ENCODE measurements at regions not wholly inside any gene's neighbourhood (a gene's known extent, or its start where the extent isn't known, plus 50 kb on each side); places are given as distances from the start of the nearest gene placed in this dataset.
"Not testable (repeated sequence)": the region's sequence is repeated elsewhere in the genome, so short reads cannot be mapped to it uniquely, and the experiment has no call there.

DNA sequence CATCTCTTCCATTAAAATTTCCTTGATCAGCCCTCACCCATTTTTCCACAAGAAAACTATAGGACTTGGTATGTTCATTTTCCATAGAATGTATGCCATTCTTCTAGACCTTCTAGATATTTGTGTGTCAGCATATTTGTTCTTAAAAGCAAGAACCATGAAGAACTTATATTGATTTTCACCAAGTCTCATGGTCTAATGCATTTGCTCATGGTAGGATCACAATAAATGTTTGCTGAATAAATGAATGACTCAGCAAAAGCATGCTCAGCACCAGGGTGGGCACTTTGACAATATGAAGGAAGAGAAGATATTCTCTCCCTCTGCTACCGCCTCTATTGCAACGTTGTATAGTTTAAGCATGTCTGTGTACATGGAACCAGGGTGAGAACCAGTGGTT, 805.5 kb upstream of the SLC35B3 start:
- DNase-seq (ENCODE audit: low spot score) = no peak
- in situ Hi-C loops (cut with HindIII; ENCODE audit: low sequenced_read_pairs) = no loop called here

DNA sequence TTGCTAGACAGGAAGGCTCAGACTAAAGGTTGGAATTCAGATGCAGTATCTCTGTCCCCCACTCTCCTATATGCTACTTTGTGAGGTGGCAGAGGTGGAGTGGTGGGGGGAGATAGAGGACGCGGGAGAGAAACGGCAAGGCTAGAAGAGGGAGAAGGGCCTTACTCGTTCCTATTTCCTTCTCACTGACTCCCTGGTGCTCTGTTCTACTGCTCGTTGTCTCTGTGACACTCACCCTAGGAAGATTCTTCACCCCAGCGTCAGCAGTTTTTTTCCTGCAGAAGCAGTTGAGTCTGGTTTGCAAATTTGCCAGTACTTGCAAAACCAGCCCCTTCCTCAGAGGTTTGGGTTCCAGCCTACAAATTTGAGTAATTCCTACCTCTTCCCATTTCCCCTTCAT, 801.1 kb upstream of the SLC35B3 start:
- in situ Hi-C loops (cut with HindIII; ENCODE audit: low sequenced_read_pairs) = no loop called here

DNA sequence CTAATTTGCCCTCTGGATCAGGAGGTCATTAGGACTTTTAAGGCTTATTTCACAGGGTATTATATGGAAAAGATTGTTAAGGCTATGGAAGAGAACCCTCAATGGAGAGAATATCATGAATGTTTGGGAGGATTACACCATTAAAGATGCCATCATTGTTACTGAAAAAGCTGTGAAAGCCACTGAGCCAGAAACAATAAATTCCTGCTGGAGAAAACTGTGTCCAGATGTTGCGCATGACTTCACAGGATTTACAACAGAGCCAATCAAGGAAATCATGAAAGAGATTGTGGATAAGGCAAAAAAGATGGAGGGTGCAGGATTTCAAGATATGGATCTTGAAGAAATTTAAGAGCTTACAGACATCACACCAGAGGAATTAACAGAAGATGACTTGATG, 798.3 kb upstream of the SLC35B3 start:
- in situ Hi-C loops (cut with HindIII; ENCODE audit: low sequenced_read_pairs) = no loop called here
- DNase-seq (ENCODE audit: low spot score) = no peak

More for the DNA sequence above, 801.1 kb upstream of the SLC35B3 start:
- DNase-seq (ENCODE audit: low spot score) = no peak

DNA sequence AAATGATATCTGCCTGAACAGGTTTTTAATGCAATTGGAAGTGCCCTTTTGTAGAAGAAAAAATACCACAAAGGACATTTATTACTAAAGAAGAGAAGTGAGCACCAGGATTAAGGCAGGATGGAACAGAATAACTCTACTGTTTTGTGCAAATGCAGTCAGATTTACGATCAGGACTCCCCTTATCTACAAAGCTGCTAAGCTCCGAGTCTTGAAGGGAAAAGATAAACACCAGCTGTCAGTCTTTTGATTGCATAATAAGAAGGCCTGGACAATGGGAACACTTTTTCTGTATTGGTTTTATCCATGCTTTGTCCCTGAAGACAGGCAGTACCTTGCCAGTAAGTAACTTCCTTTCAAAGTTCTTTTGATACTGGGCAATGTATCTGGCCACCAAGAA, 797.9 kb upstream of the SLC35B3 start:
- no peak for DNase-seq (ENCODE audit: low spot score)
- in situ Hi-C loops (cut with HindIII; ENCODE audit: low sequenced_read_pairs) = no loop called here

DNA sequence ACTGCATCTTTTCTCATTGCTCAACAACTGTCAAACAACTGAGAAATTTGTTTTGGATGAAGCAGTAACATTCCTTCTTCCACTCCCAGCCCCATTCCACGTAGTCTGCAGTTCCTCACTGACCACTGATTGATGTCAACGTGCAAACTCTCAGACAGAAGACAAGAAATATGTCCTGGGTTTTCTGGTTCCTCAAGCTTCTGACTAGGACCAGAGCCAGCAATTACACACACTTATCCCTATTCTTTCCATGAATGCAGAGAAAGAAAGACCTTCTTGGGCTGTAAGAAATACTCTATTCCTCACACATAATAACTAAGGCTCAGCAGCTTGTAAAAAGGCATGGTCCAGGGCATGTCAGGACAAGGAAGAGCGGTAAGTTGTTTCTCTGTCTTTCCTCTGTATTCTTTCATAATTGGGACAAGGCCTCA, 790.1 kb upstream of the SLC35B3 start:
- in situ Hi-C loops (cut with HindIII; ENCODE audit: low sequenced_read_pairs) = no loop called here
- no peak for DNase-seq (ENCODE audit: low spot score)

DNA sequence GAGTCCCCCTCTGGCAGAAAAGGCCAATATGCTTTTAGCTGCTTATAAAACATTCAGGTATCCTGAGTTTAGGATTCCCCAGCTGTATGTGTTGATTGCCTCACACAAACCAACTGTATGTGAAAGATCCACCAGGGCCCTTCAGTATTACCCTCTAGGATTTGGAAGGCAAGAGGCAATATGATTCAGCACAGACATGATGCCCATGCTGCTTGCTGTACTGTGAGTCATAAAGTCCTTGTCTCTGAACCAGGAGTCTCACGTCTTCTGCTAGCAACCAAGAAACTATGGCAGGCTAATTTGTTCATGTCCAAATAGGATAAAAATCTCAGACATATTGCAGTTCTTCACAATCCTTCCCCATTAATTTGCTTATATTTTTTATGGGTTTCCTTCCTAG, 789.2 kb upstream of the SLC35B3 start:
- in situ Hi-C loops (cut with HindIII; ENCODE audit: low sequenced_read_pairs) = no loop called here

DNA sequence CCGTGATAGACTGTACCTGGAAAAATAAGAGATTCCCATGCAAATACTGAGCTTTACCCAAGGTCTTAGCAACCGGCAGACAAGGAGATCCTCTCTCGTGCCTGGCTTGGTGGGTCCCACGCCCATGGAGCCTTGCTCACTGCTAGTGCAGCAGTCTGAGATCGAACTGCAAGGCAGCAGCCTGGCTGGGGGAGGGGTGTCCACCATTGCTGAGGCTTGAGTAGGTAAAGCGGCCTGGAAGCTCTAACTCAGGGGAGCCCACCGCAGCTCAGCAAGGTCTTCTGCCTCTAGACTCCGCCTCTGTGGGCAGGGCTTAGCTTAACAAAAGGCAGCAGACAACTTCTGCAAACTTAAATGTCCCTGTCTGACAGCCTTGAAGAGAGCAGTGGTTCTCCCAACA, 778.4 kb upstream of the SLC35B3 start:
- DNase-seq (ENCODE audit: low spot score); in situ Hi-C loops (cut with HindIII; ENCODE audit: low sequenced_read_pairs): not testable (repeated sequence)

More for the DNA sequence above, 789.2 kb upstream of the SLC35B3 start:
- DNase-seq (ENCODE audit: low spot score) = no peak

DNA sequence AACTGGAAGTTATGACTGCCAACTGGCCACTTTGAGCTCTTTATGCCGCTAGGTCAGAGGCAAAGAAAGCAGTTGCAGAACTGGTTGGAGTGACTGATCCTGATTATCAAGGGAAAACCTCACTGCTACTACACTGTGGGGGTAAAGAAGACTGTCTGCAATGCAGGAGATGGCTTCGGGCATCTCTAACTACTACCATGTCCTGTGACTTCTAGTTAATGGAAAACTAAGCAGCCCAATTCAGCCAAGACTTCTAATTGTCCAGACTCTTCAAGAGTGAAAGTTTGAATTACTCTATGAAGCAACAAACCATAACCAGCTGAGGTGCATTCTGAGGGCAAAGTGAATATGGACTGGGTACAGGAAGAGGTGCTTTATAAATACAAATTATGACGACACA, 773.6 kb upstream of the SLC35B3 start:
- DNase-seq (ENCODE audit: low spot score) = no peak
- in situ Hi-C loops (cut with HindIII; ENCODE audit: low sequenced_read_pairs) = no loop called here

DNA sequence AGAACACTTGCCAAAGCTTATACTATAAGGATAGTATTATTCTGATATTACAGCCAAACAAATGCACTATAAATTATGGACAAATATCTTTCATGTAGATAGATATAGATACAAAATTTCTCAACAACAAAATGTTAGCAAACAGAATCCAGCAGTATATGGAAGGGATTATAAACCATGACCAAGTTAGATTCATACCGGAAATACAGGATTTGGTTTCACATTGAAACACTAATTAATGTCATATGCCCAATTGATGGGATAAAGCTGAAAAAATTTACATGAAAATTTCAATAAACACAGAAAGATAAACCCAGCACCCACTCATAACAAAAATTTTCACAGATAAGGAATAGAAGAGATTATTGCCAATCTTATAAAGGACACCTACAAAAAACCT, 770.3 kb upstream of the SLC35B3 start:
- DNase-seq (ENCODE audit: low spot score) = no peak
- in situ Hi-C loops (cut with HindIII; ENCODE audit: low sequenced_read_pairs) = no loop called here

DNA sequence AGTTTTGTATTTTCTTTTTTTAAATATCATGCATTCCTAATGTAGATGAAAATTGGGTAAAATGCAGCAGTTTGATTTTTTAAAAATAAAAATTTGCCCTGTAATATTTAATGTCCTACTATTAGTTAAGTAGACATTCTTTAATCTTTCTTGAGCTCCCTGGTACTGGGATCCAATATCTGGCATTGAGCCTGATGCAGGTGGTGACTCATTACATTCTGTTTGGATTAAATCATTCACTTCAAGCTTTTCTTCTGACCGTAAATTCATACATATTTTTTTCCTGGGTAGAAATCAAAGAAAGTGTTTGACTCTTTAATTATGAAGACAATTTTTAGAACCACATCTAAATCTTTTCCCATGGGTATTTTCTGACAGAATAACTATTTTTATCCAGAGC, 768.8 kb upstream of the SLC35B3 start:
- in situ Hi-C loops (cut with HindIII; ENCODE audit: low sequenced_read_pairs) = no loop called here
- DNase-seq (ENCODE audit: low spot score) = no peak

DNA sequence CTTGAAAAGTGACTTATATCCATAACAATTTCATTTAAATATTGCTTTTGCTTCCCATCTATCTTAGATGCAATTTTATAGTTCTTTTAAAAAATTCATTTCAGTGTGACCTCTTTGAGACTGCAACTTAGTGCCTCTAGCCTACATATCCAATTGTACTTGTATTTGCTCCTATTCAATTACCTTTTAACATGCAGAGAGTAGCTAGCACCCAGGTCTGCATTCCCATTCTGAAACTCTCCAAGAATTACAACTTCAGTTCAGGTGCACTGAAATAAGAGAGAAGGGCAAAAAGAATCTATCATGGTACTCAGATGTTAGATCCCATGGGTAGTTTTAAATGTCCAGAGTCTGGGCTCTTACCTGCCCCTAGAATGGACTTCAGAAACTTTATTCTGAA, 765.4 kb upstream of the SLC35B3 start:
- no peak for DNase-seq (ENCODE audit: low spot score)
- in situ Hi-C loops (cut with HindIII; ENCODE audit: low sequenced_read_pairs) = no loop called here

DNA sequence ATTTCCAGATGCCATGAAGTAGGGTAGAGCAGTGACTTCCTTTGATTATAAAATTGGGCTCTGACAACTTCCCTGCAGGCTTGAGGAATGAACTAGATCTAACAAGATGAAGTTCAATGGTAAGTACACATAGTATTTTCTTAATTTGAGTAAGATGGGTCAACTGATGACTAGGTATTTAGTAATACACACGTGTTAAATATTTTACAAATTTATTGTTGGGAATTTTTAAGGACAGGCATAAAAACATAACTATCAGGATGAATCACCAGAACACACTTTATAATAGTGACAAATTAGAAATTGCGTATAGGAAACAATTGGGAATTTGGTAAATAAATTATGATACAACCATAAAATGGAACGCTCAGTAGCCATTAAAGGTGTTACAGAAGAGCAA, 762.4 kb upstream of the SLC35B3 start:
- in situ Hi-C loops (cut with HindIII; ENCODE audit: low sequenced_read_pairs) = no loop called here
- DNase-seq (ENCODE audit: low spot score) = no peak

DNA sequence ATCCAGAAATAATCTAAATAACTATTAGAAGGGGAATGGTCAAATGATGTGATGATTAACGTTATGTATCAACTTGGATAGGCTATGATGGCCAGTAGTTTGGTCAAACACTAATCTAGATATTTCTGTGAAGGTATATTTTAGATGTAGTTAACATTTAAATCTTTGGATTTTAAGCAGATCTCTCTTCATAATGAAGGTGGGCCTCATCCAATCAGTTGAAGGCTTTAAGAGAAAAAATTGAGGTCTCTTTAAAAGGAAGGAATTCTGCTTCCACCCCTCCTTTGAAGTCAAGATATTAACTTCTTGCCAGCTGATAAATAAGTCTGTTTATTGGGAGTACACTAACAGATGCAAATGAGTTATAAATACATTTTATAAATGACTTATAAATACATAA, 760.0 kb upstream of the SLC35B3 start:
- in situ Hi-C loops (cut with HindIII; ENCODE audit: low sequenced_read_pairs) = no loop called here
- no peak for DNase-seq (ENCODE audit: low spot score)

DNA sequence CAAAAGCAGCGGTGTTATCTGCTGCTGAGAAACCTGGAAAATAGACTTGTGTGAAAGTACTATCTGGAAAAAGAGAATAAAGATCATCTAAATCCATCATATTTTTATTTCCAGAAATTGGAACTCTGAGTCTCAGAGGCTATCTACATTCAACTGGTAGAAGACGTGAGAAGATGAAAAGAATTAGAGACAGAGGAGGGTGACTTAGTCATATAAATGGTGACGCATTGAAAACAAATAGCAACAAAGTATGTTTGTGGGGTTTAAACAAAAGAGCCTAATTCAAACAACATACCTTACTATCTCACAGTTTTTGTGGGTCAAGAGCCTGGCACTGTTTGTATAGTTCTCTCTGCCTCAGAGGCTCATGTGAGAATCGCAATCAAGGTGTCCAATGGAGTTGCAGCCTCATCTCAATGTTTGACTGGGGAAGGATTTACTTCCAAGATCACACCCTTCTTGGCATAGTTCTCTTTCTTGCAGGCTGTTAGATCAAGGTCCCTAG, 757.1 kb upstream of the SLC35B3 start:
- no peak for DNase-seq (ENCODE audit: low spot score)
- in situ Hi-C loops (cut with HindIII; ENCODE audit: low sequenced_read_pairs) = no loop called here

DNA sequence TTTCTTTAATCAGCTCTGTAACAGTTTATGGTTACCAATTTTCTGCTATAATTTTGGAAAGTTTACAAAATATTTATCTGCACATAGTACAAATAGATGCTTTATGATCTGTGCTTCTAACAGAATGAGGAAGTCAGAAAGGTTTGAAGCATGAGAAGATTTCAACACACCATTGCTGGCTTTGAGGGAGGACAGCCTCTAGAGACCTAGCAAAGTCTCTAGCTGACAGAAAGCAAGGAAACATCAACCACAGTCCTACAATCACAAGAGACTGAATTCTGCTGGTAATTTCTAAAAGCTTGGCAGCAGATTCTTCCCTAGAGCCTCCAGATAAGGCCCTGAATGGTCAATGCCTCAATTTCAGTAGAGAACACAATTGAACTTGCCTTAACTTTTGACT, 750.8 kb upstream of the SLC35B3 start:
- no peak for DNase-seq (ENCODE audit: low spot score)
- in situ Hi-C loops (cut with HindIII; ENCODE audit: low sequenced_read_pairs) = no loop called here

DNA sequence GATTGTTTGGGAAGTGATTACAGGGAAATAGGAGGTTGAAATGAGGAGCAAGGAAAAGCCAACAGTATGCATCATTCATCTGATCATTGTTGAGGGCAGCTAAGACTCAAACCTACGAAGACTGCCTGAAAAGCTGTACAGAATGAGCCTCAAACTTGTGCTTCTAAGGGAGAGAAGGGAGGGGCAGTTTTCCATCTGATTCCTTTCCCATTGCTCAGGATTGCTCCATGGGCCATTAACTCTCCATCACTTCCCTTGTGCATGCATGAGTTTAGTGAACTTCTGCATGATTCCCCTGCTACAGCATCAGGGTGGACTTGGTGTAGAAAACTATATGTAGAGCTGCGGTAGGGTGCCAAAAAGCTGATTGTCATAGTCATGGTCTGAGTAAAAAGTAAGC, 742.7 kb upstream of the SLC35B3 start:
- no peak for DNase-seq (ENCODE audit: low spot score)
- in situ Hi-C loops (cut with HindIII; ENCODE audit: low sequenced_read_pairs) = no loop called here

DNA sequence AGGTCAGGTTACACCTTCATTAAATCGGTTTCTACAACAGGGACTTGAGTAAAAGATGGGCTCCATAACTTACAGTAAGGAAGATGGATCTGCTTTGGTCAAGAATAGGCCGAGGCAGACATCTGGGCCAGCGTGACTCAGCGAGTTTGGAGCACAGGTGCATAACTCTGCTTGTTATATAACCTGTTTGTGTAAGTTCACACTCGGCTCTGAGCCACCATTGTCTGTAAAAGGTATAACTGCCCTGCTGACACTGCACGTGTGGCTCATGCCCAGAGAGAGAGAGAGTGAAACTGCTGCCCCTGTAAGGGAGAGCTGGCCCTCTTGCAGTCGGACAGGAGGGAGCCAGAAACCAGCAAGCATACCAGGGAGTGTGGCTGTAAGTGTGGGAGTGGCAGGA, 737.9 kb upstream of the SLC35B3 start:
- DNase-seq (ENCODE audit: low spot score) = no peak
- in situ Hi-C loops (cut with HindIII; ENCODE audit: low sequenced_read_pairs) = no loop called here

DNA sequence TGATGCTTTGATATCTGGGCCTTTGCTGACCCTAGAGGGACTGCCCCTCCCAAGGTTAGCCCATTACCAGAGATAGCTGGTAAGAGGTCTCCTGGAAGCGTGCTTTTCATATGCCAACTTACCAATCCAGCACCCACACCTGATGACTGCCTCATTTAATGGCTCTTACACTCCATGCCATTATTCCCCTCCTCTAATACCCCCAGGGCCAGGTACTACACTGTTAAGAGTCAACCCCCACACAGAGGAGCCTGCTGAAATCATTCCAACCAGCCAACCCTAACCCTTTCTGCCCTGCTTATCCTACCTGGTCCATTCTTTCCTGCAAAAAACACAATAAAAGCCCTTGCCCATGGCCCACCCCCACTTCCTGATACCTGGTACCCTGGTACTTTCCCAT, 736.8 kb upstream of the SLC35B3 start:
- in situ Hi-C loops (cut with HindIII; ENCODE audit: low sequenced_read_pairs) = no loop called here
- DNase-seq (ENCODE audit: low spot score) = no peak

DNA sequence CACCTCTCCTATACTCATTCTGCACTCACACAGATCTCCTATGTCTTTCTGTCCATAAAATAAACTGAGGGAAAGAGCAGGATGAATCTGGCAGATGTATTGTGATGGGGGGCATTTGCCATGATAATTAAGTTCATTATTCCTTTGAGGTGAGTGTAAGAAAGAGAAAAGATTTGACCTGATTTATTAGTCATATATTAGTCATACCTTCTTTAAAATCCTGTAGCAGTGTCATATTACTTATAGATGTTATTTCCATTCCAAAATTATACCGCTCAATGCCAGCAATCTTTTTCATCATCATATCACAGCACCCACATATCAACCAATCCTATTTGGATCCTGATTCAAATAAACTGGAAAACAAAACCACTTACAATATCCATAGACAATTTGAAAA, 733.3 kb upstream of the SLC35B3 start:
- no peak for DNase-seq (ENCODE audit: low spot score)
- in situ Hi-C loops (cut with HindIII; ENCODE audit: low sequenced_read_pairs) = no loop called here

DNA sequence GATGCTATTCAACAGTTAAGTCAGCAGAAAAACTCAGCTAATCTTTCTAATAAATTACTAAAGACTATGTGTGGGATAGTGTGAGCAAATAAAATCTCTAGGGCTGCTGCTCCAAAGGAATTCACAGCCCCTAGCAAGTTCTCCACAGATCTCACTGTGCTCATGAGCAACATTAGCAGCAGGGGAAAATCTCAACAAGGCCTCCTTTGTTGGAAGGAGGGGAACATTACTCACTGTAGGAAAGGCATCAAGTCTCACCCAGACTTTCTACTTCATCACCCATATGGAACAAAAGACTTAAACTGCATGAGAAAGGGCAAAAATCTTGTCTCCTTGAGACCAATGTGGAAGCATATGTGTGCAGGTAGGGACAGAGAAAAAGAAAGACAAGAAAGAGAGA, 726.4 kb upstream of the SLC35B3 start:
- in situ Hi-C loops (cut with HindIII; ENCODE audit: low sequenced_read_pairs) = no loop called here
- DNase-seq (ENCODE audit: low spot score) = no peak

DNA sequence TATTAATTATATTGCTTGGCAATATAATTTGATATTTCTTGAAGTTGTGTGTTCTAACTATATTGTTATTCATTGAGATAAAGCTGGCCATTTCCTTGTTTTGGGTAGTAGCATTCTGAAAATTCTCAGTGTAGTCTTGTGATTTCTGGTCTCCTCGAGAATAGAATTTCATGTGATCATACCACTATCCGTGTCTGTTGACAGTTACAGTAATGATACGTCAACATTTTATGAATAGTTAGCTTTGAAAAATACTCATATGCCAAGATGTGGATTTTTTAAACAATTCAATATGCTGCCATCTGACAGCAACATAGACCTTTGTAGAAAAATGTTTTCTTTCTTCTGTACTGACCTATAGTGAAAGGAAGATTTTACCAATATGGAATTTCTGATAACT, 723.7 kb upstream of the SLC35B3 start:
- in situ Hi-C loops (cut with HindIII; ENCODE audit: low sequenced_read_pairs) = no loop called here
- no peak for DNase-seq (ENCODE audit: low spot score)

DNA sequence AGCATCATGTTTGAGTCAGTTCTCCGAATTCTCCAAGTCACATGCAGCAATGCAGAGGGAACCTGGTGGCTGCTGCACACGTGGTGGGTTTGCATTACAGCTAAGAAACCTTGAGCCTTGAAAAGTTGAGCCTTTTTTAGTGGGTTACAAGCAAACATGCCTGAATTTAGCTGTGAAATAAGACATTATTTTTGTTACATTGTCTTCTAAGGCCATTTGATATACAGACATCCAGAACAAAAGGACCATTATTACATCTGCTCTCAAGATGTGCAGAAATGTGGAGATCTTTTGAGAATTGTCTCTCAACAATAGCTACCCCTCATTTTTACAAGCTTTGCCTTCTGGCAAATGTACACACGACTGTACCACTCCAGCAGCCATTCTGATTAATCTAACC, 720.5 kb upstream of the SLC35B3 start:
- in situ Hi-C loops (cut with HindIII; ENCODE audit: low sequenced_read_pairs) = no loop called here
- no peak for DNase-seq (ENCODE audit: low spot score)

All from G401 (cell line).